GM12878 (cell line): ENCODE measurements at regions not wholly inside any gene's neighbourhood (a gene's known extent, or its start where the extent isn't known, plus 50 kb on each side); places are given as distances from the start of the nearest gene placed in this dataset.

Experiments used
- ATAC-seq: fragments of 200-7000 bp; cut with Tn5 transposase; 3 replicates; pipeline ENCODE4 v1.9.1; 2020; ENCODE audit warnings: mild to moderate bottlenecking, moderate library complexity
- BruUV-seq: library from RNA; stranded (reverse); fragments of 400-500 nt; replicated peaks from 2 replicates; lab custom pipeline; 2021; lab: Mats Ljungman, UMichigan
- CTCF ChIA-PET: fragments of 300-600 bp; sonication (Branson Sonifier 250); formaldehyde crosslinking; extraction: SDS; loops from one replicate; lab custom pipeline; 2021; ENCODE audit warnings: inconsistent platforms; lab: Yijun Ruan, JAX
- POLR2A ChIA-PET: fragments of 350-600 bp; formaldehyde crosslinking; extraction: SDS; loops from one replicate; lab custom pipeline; 2021; ENCODE audit warnings: inconsistent platforms; lab: Charles Lee
- RAD21 ChIA-PET: fragments of 300-600 bp; sonication (Branson Sonifier 250); formaldehyde crosslinking; loops from one replicate; lab custom pipeline; 2023; ENCODE audit warnings: antibody characterized with exemption; ENCODE audit not compliant: unreplicated experiment; lab: Charles Lee
- SMC1A ChIA-PET: fragments of 300-600 bp; sonication (Branson Sonifier 250); formaldehyde crosslinking; loops from one replicate; lab custom pipeline; 2023; ENCODE audit not compliant: unreplicated experiment, uncharacterized antibody; lab: Charles Lee
- DNase-seq: peaks from one replicate; pipeline ENCODE4 v3.0.0-alpha.2; 2011; ENCODE audit warnings: low read depth, low spot score
- FAIRE-seq: peaks from 3 replicates; lab custom pipeline; 2011; peaks lifted over from hg19 to GRCh38; lab: Jason Lieb, UNC
- H2AFZ ChIP-seq: 2 replicates; pipeline ENCODE4 v1.6.0; 2011; ENCODE audit warnings: low read depth, low read length, control low read depth; ENCODE audit not compliant: control insufficient read depth
- H3K27ac ChIP-seq: 2 replicates; pipeline ENCODE4 v1.5.1; 2011; ENCODE audit warnings: control low read depth; ENCODE audit not compliant: control insufficient read depth, insufficient read depth
- H3K27me3 ChIP-seq, 2 experiments: replicated peaks in 1 of 2; 2 replicates each; pipeline versions ENCODE4 v1.6.0 to v1.6.1; 2011; ENCODE audit warnings: low read length in 1 of 2; ENCODE audit not compliant: control insufficient read depth in 2 of 2, insufficient read depth in 2 of 2
- H3K36me3 ChIP-seq, 2 experiments: 2 replicates each; pipeline ENCODE4 v1.5.1; 2011; ENCODE audit warnings: low read length in 1 of 2; ENCODE audit not compliant: control insufficient read depth in 2 of 2, insufficient read depth in 2 of 2
- H3K4me1 ChIP-seq: 2 replicates; pipeline ENCODE4 v1.6.1; 2011; ENCODE audit warnings: mild to moderate bottlenecking, low read length, moderate library complexity, mixed read lengths; ENCODE audit not compliant: control insufficient read depth, insufficient read depth
- H3K4me2 ChIP-seq: 2 replicates; pipeline ENCODE4 v1.6.0; 2011; ENCODE audit warnings: control low read depth; ENCODE audit not compliant: control insufficient read depth, insufficient read depth
- H3K4me3 ChIP-seq: fragments of 200-600 bp; sonication (generic); 2 replicates; pipeline ENCODE4 v1.5.1; 2016
- H3K79me2 ChIP-seq: 2 replicates; pipeline ENCODE4 v1.6.0; 2011; ENCODE audit warnings: low read length; ENCODE audit not compliant: control insufficient read depth, insufficient read depth
- H3K9ac ChIP-seq: 2 replicates; pipeline ENCODE4 v1.8.0; 2011; ENCODE audit warnings: low read length, control low read depth, mixed read lengths; ENCODE audit not compliant: control insufficient read depth, insufficient read depth
- H3K9me3 ChIP-seq: replicated peaks from 3 replicates; pipeline ENCODE4 v1.5.1; 2011; ENCODE audit warnings: mild to moderate bottlenecking, low read length; ENCODE audit not compliant: control insufficient read depth, insufficient read depth
- H4K20me1 ChIP-seq: 2 replicates; pipeline ENCODE4 v1.6.0; 2011; ENCODE audit not compliant: control insufficient read depth, insufficient read depth
- EP300 ChIP-seq, 2 experiments: fragments of 150-350 bp in 1 of 2; IDR thresholded peaks; 2 replicates each; pipeline ENCODE4 v1.6.1; 2011 to 2012; ENCODE audit warnings: low read depth in 2 of 2, low read length in 2 of 2, borderline replicate concordance in 1 of 2, improper control_type of control experiment in 1 of 2, inconsistent platforms in 1 of 2; ENCODE audit not compliant: control insufficient read depth in 1 of 2
- HDAC2 ChIP-seq: fragments of 200-600 bp; sonication (generic); IDR thresholded peaks from 2 replicates; pipeline ENCODE4 v1.6.1; 2017
- MEF2B ChIP-seq: fragments of 450-650 bp; IDR thresholded peaks from 2 replicates; pipeline ENCODE4 v1.6.1; 2018; ENCODE audit warnings: mild to moderate bottlenecking, moderate library complexity; ENCODE audit not compliant: partially characterized antibody, poor library complexity, severe bottlenecking
- NFYB ChIP-seq: IDR thresholded peaks from 2 replicates; pipeline ENCODE4 v1.6.1; 2011; ENCODE audit warnings: low read depth, mild to moderate bottlenecking, low read length, improper control_type of control experiment, moderate library complexity; ENCODE audit not compliant: insufficient read depth
- RUNX3 ChIP-seq: IDR thresholded peaks from 2 replicates; pipeline ENCODE4 v1.6.1; 2012; ENCODE audit warnings: low read length, inconsistent platforms
- SP1 ChIP-seq: IDR thresholded peaks from one replicate; pipeline ENCODE4 v1.6.1; 2011; ENCODE audit warnings: low read depth, low read length
- STAT1 ChIP-seq: fragments of 450-650 bp; conservative IDR thresholded peaks from 2 replicates; pipeline ENCODE4 v1.6.1; 2014; ENCODE audit warnings: antibody characterized with exemption, mild to moderate bottlenecking
- TAF1 ChIP-seq: IDR thresholded peaks from 2 replicates; pipeline ENCODE4 v1.6.1; 2011; ENCODE audit warnings: mild to moderate bottlenecking, low read depth, low read length, borderline replicate concordance
- TBL1XR1 ChIP-seq: IDR thresholded peaks from 2 replicates; pipeline ENCODE4 v1.6.1; 2012; ENCODE audit warnings: low read depth, low read length, improper control_type of control experiment
- TCF3 ChIP-seq: IDR thresholded peaks from 2 replicates; pipeline ENCODE4 v1.6.1; 2012; ENCODE audit warnings: low read depth, mild to moderate bottlenecking, low read length, borderline replicate concordance; ENCODE audit not compliant: insufficient read depth
- USF2 ChIP-seq: IDR thresholded peaks from 2 replicates; pipeline ENCODE4 v1.6.1; 2011; ENCODE audit warnings: low read depth, low read length, improper control_type of control experiment, borderline replicate concordance
- WGBS: methylation state at CpG from one replicate; pipeline ENCODE4 v1.1.6; 2016; ENCODE audit warnings: low lambda C conversion rate; ENCODE audit not compliant: insufficient replicate concordance, insufficient coverage; ENCODE audit errors: missing lambda C conversion rate; 5-methylcytosine and 5-hydroxymethylcytosine counted together
- in situ Hi-C: fragments of 300-500 bp; cut with MboI; formaldehyde crosslinking; loops from 9 replicates; pipeline ENCODE4 v1.14.3; 2018; ENCODE audit warnings: mixed read lengths
- intact Hi-C: fragments of 100-400 bp; cut with micrococcal nuclease; formaldehyde crosslinking; loops from one replicate; pipeline ENCODE4 v1.14.2; 2022; ENCODE audit not compliant: unreplicated experiment
- TF ChIP-seq, protein P1 (sequence below): fragments of 450-650 bp; IDR thresholded peaks from 2 replicates; pipeline ENCODE4 v1.6.1; 2016; ENCODE audit warnings: mild to moderate bottlenecking, moderate library complexity, borderline replicate concordance

DNA sequence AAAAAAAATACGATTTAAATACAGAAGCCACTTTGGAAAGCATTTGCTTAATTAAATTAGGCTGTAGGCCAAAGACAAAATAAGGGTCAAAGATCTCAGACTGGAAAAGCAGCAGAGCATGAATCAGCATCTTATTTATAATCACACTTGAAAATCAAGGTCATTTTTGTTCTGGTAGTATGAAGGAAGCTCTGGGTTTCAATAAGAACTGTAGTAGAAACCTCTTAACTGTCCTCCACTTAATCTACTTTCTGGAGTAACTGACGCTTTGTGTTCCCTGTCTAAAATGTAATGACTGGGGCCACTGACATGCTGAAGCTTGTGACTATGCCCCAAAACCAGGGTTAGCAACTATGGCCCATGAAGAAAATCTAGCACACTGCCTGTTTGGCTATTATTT lies 450.7 kb upstream of the ZP4 start:
- intact Hi-C loops, result no loop called here
- no TSS peak for BruUV-seq
- Histone ChIP-seq H3K27me3 (no peaks in the 10 kb centered on the region), H3K36me3 (no peaks in the 10 kb centered on the region)
- ChIA-PET SMC1A (no interaction called here), POLR2A (no interaction called here)
- peak; percentile 53 for ATAC-seq
- TF ChIP-seq RUNX3 (no peak), STAT1 (no peak), SP1 (no peak)
- TF ChIP-seq, all 136 proteins: peak for 0
- Histone ChIP-seq H3K9ac (no peak overlapping the region), H3K79me2 (no peaks in the 10 kb centered on the region), H3K27ac (no peak overlapping the region), H4K20me1 (no peaks in the 10 kb centered on the region), H3K4me2 (no peak overlapping the region), H2AFZ (no peak overlapping the region), H3K4me3 (no peak overlapping the region), H3K4me1 (no peaks in the 10 kb centered on the region), H3K9me3 (no peaks in the 10 kb centered on the region; the same call in 2 of the 3 replicates)
- in situ Hi-C loops, result no loop called here
- WGBS, result 13% methylated on average over 2 of the region's 2 CpGs
- FAIRE-seq, result no peak
- ChIA-PET RAD21 (no interaction called here), CTCF (no interaction called here)
- DNase-seq, result no peak

DNA sequence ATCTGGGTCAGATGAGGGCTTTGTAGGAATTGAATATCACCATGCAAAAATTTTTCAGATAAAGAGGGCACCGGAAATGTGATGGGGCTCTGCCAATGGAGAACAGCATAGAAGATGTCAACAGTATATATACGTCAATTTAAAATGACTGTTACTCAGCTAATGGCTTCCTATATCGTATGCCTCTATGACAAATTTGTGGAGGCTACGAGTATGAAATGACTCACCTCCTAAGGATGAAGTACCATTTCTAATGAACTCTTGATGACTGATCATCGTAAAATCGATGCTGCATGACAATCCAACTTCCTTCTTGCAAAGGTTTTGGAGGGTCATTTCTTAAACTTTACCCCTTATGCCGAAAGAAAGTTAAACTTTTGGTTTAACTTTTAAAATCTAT lies 450.3 kb upstream of the ZP4 start:
- no peak overlapping the region for H3K4me3 ChIP-seq
- CTCF ChIA-PET, result no interaction called here
- H3K9ac ChIP-seq, result no peak overlapping the region
- no peaks in the 10 kb centered on the region for H3K9me3 ChIP-seq
- SMC1A ChIA-PET, result no interaction called here
- H3K79me2 ChIP-seq, result no peaks in the 10 kb centered on the region
- in situ Hi-C loops (no loop called here), intact Hi-C loops (no loop called here)
- no peak for FAIRE-seq
- H4K20me1 ChIP-seq, result no peaks in the 10 kb centered on the region
- no TSS peak for BruUV-seq
- no peak overlapping the region for H3K4me2 ChIP-seq
- no peak for DNase-seq
- peak; percentile 76 for ATAC-seq
- RAD21 ChIA-PET, result no interaction called here
- no peaks in the 10 kb centered on the region for H3K4me1 ChIP-seq
- 19% methylated on average over 7 of the region's 7 CpGs for WGBS
- POLR2A ChIA-PET, result no interaction called here
- no peaks in the 10 kb centered on the region for H3K36me3 ChIP-seq
- H3K27me3 ChIP-seq, result no peaks in the 10 kb centered on the region
- no peak overlapping the region for H3K27ac ChIP-seq
- no peak overlapping the region for H2AFZ ChIP-seq
- TF ChIP-seq USF2, result no peak
- TF ChIP-seq MEF2B, result no peak
- TF ChIP-seq EP300 (IDR thresholded peaks at IDR 0.05; ENCODE audit: borderline replicate concordance in 1 of 2, control insufficient read depth in 1 of 2, low read depth in 2 of 2, low read length in 2 of 2), result no peak
- TF ChIP-seq TCF3, result no peak
- TF ChIP-seq TBL1XR1, result no peak
- no peak for TF ChIP-seq HDAC2
- TF ChIP-seq, protein P1, sequence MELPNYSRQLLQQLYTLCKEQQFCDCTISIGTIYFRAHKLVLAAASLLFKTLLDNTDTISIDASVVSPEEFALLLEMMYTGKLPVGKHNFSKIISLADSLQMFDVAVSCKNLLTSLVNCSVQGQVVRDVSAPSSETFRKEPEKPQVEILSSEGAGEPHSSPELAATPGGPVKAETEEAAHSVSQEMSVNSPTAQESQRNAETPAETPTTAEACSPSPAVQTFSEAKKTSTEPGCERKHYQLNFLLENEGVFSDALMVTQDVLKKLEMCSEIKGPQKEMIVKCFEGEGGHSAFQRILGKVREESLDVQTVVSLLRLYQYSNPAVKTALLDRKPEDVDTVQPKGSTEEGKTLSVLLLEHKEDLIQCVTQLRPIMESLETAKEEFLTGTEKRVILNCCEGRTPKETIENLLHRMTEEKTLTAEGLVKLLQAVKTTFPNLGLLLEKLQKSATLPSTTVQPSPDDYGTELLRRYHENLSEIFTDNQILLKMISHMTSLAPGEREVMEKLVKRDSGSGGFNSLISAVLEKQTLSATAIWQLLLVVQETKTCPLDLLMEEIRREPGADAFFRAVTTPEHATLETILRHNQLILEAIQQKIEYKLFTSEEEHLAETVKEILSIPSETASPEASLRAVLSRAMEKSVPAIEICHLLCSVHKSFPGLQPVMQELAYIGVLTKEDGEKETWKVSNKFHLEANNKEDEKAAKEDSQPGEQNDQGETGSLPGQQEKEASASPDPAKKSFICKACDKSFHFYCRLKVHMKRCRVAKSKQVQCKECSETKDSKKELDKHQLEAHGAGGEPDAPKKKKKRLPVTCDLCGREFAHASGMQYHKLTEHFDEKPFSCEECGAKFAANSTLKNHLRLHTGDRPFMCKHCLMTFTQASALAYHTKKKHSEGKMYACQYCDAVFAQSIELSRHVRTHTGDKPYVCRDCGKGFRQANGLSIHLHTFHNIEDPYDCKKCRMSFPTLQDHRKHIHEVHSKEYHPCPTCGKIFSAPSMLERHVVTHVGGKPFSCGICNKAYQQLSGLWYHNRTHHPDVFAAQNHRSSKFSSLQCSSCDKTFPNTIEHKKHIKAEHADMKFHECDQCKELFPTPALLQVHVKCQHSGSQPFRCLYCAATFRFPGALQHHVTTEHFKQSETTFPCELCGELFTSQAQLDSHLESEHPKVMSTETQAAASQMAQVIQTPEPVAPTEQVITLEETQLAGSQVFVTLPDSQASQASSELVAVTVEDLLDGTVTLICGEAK, result no peak
- no peak for TF ChIP-seq NFYB
- no peak for TF ChIP-seq TAF1
